ENCODE measurements at regions not wholly inside any gene's neighbourhood (a gene's known extent, or its start where the extent isn't known, plus 50 kb on each side); places are given as distances from the start of the nearest gene placed in this dataset.

DNA sequence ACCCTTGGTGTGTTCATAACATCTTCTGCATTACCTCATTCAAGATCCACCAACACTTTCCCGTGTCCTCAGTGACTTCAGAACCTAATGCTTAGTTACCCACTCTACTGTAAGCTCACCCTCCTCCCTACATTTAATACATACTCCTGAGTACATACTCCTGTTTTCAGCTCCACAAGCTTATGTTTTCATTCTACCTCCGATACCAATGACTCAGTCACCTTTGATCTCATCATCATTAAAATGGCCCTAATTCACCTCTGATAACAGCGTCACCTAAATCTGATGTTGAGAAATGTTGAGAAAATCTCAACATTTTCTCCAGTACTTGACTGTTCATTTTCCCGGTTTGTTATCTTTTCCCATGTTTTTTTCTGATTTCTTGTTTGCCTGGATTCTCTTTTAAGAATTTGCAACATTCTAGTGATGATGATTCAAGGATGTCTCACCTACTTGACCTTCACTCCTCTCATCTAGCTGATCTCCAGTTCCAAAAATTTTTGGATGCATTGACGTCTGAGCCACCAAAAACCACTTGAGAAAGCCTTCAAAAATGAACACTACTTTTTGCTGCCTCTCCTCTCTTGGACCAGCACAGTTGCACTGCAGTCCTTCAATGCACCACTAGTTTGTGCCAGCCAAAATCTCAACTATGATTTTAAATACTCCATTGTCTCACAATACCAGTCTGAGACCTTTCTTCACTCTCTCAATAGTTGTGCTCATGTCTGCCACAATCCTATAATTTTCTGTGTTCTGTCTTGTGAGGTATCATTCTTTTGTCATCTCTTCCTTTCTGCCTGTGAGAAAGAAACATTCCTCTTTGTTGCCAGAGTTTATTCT is 220.7 kb upstream of the SEMA6D start:
- DNase-seq (ENCODE audit: low read depth), result no peak
- TF ChIP-seq CTCF (conservative IDR thresholded peaks at IDR 0.05; ENCODE audit: low read length), result no peak; the same call in 1 of the 2 replicates
- no peak overlapping the region for H3K4me3 ChIP-seq (ENCODE audit: low read length)

- H3K4me3 ChIP-seq (ENCODE audit: low read length), result no peak overlapping the region
- DNase-seq (ENCODE audit: low read depth), result no peak
- no peak for TF ChIP-seq CTCF (conservative IDR thresholded peaks at IDR 0.05; ENCODE audit: low read length)
Measured at GRCh38 chr15:47500842-47501241, 216.5 kb upstream of the SEMA6D start.

DNA sequence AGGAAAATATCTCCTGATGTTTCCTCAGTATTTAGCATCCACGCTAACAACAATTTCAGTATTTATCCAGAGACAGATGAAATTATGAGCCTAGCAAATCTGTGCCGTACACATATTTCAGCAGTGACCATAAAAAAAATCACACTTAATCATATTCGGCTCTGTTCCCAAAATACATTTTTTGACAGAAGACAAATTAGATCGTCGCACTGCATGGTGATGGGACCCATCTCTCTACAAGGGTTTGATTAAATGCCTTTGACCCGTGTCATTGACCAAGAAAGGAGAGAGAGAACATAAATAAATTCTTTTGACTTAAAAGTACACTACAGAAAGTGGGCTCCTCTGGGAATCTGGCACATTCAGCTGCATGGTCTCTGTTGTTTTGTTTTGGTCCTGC is 215.3 kb upstream of the SEMA6D start:
- no peak for DNase-seq (ENCODE audit: low read depth)
- no peak overlapping the region for H3K4me3 ChIP-seq (ENCODE audit: low read length)
- TF ChIP-seq CTCF (conservative IDR thresholded peaks at IDR 0.05; ENCODE audit: low read length), result no peak

- no peak for DNase-seq (ENCODE audit: low read depth)
- no peak for TF ChIP-seq CTCF (conservative IDR thresholded peaks at IDR 0.05; ENCODE audit: low read length)
Measured at GRCh38 chr15:47503876-47504275, 213.4 kb upstream of the SEMA6D start.

GRCh38 chr15:47504624-47505256 is 212.6 kb upstream of the SEMA6D start:
- DNase-seq (ENCODE audit: low read depth), result no peak
- no peak for TF ChIP-seq CTCF (conservative IDR thresholded peaks at IDR 0.05; ENCODE audit: low read length)
- no peak overlapping the region for H3K4me3 ChIP-seq (ENCODE audit: low read length)

More at GRCh38 chr15:47503876-47504275, 213.4 kb upstream of the SEMA6D start:
- H3K4me3 ChIP-seq (ENCODE audit: low read length), result no peak overlapping the region

GRCh38 chr15:47505712-47506328 is 211.5 kb upstream of the SEMA6D start:
- no peak for TF ChIP-seq CTCF (conservative IDR thresholded peaks at IDR 0.05; ENCODE audit: low read length)
- no peak for DNase-seq (ENCODE audit: low read depth)
- no peak overlapping the region for H3K4me3 ChIP-seq (ENCODE audit: low read length)
